Body of pancreas (tissue), 4 donors: ENCODE measurements at regions not wholly inside any gene's neighbourhood (a gene's known extent, or its start where the extent isn't known, plus 50 kb on each side); places are given as distances from the start of the nearest gene placed in this dataset.
"Not testable (repeated sequence)": the region's sequence is repeated elsewhere in the genome, so short reads cannot be mapped to it uniquely, and the experiment has no call there.

Experiments used
- POLR2A ChIP-seq, 3 donors: fragments of 450-650 bp; IDR thresholded peaks; one replicate each; pipeline ENCODE4 v1.6.1; 2016; ENCODE audit warnings: antibody characterized with exemption in 3 of 3, mild to moderate bottlenecking in 2 of 3
- TF ChIP-seq, protein P1 (sequence below), 7 experiments: fragments of 450-650 bp in 4 of 7; fragments of 200-600 bp in 3 of 7; sonication (generic) in 3 of 7; IDR thresholded peaks; one replicate each; pipeline ENCODE4 v1.5.1; 2016 to 2019; ENCODE audit warnings: antibody characterized with exemption in 7 of 7

DNA sequence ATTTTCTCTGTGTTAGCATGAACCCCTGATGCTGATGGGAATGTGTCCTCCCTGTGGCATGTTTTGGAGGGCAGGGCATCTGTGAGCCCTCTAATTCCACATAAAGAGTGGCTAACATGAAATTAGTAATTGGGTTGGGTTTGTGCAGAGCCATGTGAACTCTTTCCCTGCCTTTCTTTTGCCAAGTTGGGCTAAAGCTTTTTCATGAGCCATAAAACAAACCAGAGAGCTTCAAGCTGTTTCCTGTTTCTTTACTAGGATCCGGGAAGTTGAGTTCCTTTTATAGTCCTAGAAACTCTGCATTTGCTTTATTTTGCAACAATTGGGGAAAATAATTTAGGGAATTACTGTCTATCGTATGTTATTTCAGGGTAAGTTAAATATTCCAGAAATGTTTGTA is 247.1 kb downstream of the RTP5 start:
- not testable (repeated sequence) for TF ChIP-seq POLR2A (IDR thresholded peaks at IDR 0.05)
- TF ChIP-seq, protein P1, sequence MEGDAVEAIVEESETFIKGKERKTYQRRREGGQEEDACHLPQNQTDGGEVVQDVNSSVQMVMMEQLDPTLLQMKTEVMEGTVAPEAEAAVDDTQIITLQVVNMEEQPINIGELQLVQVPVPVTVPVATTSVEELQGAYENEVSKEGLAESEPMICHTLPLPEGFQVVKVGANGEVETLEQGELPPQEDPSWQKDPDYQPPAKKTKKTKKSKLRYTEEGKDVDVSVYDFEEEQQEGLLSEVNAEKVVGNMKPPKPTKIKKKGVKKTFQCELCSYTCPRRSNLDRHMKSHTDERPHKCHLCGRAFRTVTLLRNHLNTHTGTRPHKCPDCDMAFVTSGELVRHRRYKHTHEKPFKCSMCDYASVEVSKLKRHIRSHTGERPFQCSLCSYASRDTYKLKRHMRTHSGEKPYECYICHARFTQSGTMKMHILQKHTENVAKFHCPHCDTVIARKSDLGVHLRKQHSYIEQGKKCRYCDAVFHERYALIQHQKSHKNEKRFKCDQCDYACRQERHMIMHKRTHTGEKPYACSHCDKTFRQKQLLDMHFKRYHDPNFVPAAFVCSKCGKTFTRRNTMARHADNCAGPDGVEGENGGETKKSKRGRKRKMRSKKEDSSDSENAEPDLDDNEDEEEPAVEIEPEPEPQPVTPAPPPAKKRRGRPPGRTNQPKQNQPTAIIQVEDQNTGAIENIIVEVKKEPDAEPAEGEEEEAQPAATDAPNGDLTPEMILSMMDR (IDR thresholded peaks at IDR 0.05), result not testable (repeated sequence)
